RWPE2 (cell line): ENCODE measurements at regions not wholly inside any gene's neighbourhood (a gene's known extent, or its start where the extent isn't known, plus 50 kb on each side); places are given as distances from the start of the nearest gene placed in this dataset.

Experiments used
- ATAC-seq: fragments of 200-7000 bp; cut with Tn5 transposase; 3 replicates; pipeline ENCODE4 v1.9.1; 2021; ENCODE audit warnings: low read depth
- DNase-seq: peaks from one replicate; pipeline ENCODE4 v3.0.0-alpha.2; 2020; ENCODE audit warnings: low spot score
- H3K27ac ChIP-seq: fragments of 450-650 bp; 2 replicates; pipeline ENCODE4 v1.5.1; 2017; ENCODE audit warnings: mild to moderate bottlenecking; ENCODE audit not compliant: poor library complexity, severe bottlenecking
- H3K27me3 ChIP-seq: fragments of 250-450 bp; sonication (Bioruptor Pico); 2 replicates; pipeline ENCODE4 v1.5.1; 2021; ENCODE audit warnings: mild to moderate bottlenecking, moderate library complexity; ENCODE audit not compliant: insufficient read depth, poor library complexity, severe bottlenecking
- H3K36me3 ChIP-seq: fragments of 250-450 bp; sonication (Bioruptor Pico); 2 replicates; pipeline ENCODE4 v1.5.1; 2020; ENCODE audit warnings: low read depth, mild to moderate bottlenecking, moderate library complexity
- H3K4me1 ChIP-seq: fragments of 250-450 bp; sonication (Bioruptor Pico); 2 replicates; pipeline ENCODE4 v1.5.1; 2021; ENCODE audit warnings: mild to moderate bottlenecking, moderate library complexity; ENCODE audit not compliant: insufficient read depth, poor library complexity, severe bottlenecking
- H3K4me3 ChIP-seq: fragments of 250-450 bp; sonication (Bioruptor Pico); 2 replicates; pipeline ENCODE4 v1.5.1; 2021; ENCODE audit warnings: mild to moderate bottlenecking, moderate library complexity; ENCODE audit not compliant: severe bottlenecking
- H3K9me3 ChIP-seq: fragments of 250-450 bp; sonication (Bioruptor Pico); 2 replicates; pipeline ENCODE4 v1.5.1; 2021; ENCODE audit warnings: mild to moderate bottlenecking, moderate library complexity; ENCODE audit not compliant: severe bottlenecking
- TF ChIP-seq, protein P1 (sequence below): fragments of 450-650 bp; IDR thresholded peaks from one replicate; pipeline ENCODE4 v1.5.1; 2017; ENCODE audit warnings: mild to moderate bottlenecking, moderate library complexity; ENCODE audit not compliant: poor library complexity, severe bottlenecking

DNA sequence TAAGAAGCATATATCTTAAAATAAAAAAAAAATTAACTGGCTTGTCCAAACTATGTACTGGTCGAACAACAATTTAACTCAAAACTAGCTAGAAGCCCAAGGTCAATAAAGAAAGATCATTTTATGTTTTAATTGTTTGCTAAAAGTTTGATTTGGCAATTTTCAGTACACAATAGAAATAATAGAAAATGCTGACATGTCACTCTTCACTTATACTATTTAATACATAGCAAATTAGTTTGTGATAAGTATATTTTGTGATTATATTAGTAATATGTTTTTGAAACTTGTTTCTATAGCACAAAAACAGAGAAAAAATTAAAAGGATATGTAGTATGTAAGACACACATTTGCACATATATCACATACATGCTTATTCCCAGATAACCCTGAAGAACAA lies 1938.6 kb upstream of the PIK3C3 start:
- TF ChIP-seq, protein P1, sequence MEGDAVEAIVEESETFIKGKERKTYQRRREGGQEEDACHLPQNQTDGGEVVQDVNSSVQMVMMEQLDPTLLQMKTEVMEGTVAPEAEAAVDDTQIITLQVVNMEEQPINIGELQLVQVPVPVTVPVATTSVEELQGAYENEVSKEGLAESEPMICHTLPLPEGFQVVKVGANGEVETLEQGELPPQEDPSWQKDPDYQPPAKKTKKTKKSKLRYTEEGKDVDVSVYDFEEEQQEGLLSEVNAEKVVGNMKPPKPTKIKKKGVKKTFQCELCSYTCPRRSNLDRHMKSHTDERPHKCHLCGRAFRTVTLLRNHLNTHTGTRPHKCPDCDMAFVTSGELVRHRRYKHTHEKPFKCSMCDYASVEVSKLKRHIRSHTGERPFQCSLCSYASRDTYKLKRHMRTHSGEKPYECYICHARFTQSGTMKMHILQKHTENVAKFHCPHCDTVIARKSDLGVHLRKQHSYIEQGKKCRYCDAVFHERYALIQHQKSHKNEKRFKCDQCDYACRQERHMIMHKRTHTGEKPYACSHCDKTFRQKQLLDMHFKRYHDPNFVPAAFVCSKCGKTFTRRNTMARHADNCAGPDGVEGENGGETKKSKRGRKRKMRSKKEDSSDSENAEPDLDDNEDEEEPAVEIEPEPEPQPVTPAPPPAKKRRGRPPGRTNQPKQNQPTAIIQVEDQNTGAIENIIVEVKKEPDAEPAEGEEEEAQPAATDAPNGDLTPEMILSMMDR = no peak
- Histone ChIP-seq H3K9me3 (no peaks in the 10 kb centered on the region), H3K27ac (no peak overlapping the region), H3K36me3 (no peaks in the 10 kb centered on the region), H3K27me3 (no peaks in the 10 kb centered on the region), H3K4me3 (no peak overlapping the region), H3K4me1 (no peaks in the 10 kb centered on the region)
- ATAC-seq (no peak), DNase-seq (no peak)

GRCh38 chr18:40013001-40013609 lies 1941.9 kb upstream of the PIK3C3 start:
- Histone ChIP-seq H3K4me3 (no peak overlapping the region), H3K9me3 (no peaks in the 10 kb centered on the region), H3K27me3 (no peaks in the 10 kb centered on the region), H3K27ac (no peak overlapping the region), H3K36me3 (no peaks in the 10 kb centered on the region), H3K4me1 (no peaks in the 10 kb centered on the region)
- no peak for ATAC-seq
- TF ChIP-seq, protein P1 = no peak
- no peak for DNase-seq

- no peaks in the 10 kb centered on the region for H3K27me3 ChIP-seq
- DNase-seq = no peak
- no peaks in the 10 kb centered on the region for H3K4me1 ChIP-seq
- no peaks in the 10 kb centered on the region for H3K36me3 ChIP-seq
- ATAC-seq = no peak
- no peaks in the 10 kb centered on the region for H3K9me3 ChIP-seq
- no peak overlapping the region for H3K4me3 ChIP-seq
- no peak overlapping the region for H3K27ac ChIP-seq
- TF ChIP-seq, protein P1 = no peak
These were observed 1943.8 kb upstream of the PIK3C3 start for GRCh38 chr18:40011201-40011600.

GRCh38 chr18:40006634-40007033 lies 1948.4 kb upstream of the PIK3C3 start:
- Histone ChIP-seq H3K36me3 (no peaks in the 10 kb centered on the region), H3K4me1 (no peaks in the 10 kb centered on the region), H3K9me3 (no peaks in the 10 kb centered on the region), H3K4me3 (no peak overlapping the region), H3K27me3 (no peaks in the 10 kb centered on the region), H3K27ac (no peak overlapping the region)
- ATAC-seq (no peak), DNase-seq (no peak)
- TF ChIP-seq, protein P1 = no peak

- Histone ChIP-seq H3K27ac (no peak overlapping the region), H3K27me3 (no peaks in the 10 kb centered on the region), H3K9me3 (no peaks in the 10 kb centered on the region), H3K36me3 (no peaks in the 10 kb centered on the region), H3K4me1 (no peaks in the 10 kb centered on the region), H3K4me3 (no peak overlapping the region)
- ATAC-seq (no peak), DNase-seq (no peak)
- TF ChIP-seq, protein P1 = no peak
These were observed 1950.8 kb upstream of the PIK3C3 start for GRCh38 chr18:40004246-40004645.
